Small intestine (tissue), 7 donors: ENCODE measurements at regions not wholly inside any gene's neighbourhood (a gene's known extent, or its start where the extent isn't known, plus 50 kb on each side); places are given as distances from the start of the nearest gene placed in this dataset.

ENCODE experiments used
- DNase-seq, 2 donors: peaks; one replicate each; pipeline versions ENCODE4 v3.0.0 to v3.0.0-alpha.2; 2013
- FAIRE-seq: peaks from 2 replicates; lab custom pipeline; 2012; peaks lifted over from hg19 to GRCh38; lab: Jason Lieb, UNC
- H3K27ac ChIP-seq, 3 donors: one replicate each; pipeline ENCODE4 v1.5.1; 2013; ENCODE audit warnings: low read length in 2 of 3, mild to moderate bottlenecking in 2 of 3, control low read depth in 1 of 3, inconsistent platforms in 1 of 3, low read depth in 1 of 3, moderate library complexity in 1 of 3
- H3K27me3 ChIP-seq, 3 donors: one replicate each; pipeline ENCODE4 v1.6.1; 2013; ENCODE audit warnings: low read length in 3 of 3, inconsistent platforms in 1 of 3; ENCODE audit not compliant: control insufficient read depth in 3 of 3, insufficient read depth in 3 of 3
- H3K36me3 ChIP-seq, 3 donors: one replicate each; pipeline ENCODE4 v1.6.1; 2013; ENCODE audit warnings: low read length in 3 of 3, inconsistent platforms in 1 of 3, low read depth in 1 of 3, mild to moderate bottlenecking in 1 of 3, moderate library complexity in 1 of 3; ENCODE audit not compliant: control insufficient read depth in 3 of 3, insufficient read depth in 2 of 3
- H3K4me1 ChIP-seq, 3 donors: one replicate each; pipeline ENCODE4 v1.6.1; 2013; ENCODE audit warnings: low read length in 2 of 3, inconsistent platforms in 1 of 3, low read depth in 1 of 3, mild to moderate bottlenecking in 1 of 3, moderate library complexity in 1 of 3; ENCODE audit not compliant: control insufficient read depth in 3 of 3, insufficient read depth in 2 of 3
- H3K4me3 ChIP-seq, 3 donors: one replicate each; pipeline ENCODE4 v1.5.1; 2013; ENCODE audit warnings: low read length in 3 of 3, control low read depth in 1 of 3, inconsistent platforms in 1 of 3, low read depth in 1 of 3, mild to moderate bottlenecking in 1 of 3, moderate library complexity in 1 of 3
- H3K9me3 ChIP-seq, 2 donors: one replicate each; pipeline ENCODE4 v1.6.1; 2013; ENCODE audit warnings: low read depth in 1 of 2, low read length in 1 of 2; ENCODE audit not compliant: control insufficient read depth in 2 of 2, insufficient read depth in 1 of 2
- WGBS, 3 donors: extraction: QIAGEN DNeasy Blood & Tissue Kit; methylation state at CpG; one replicate each; pipeline ENCODE4 v1.1.7; 2013; 5-methylcytosine and 5-hydroxymethylcytosine counted together
- donor health status: healthy with polysubstance abuse.
- donor health status: control.
- donor health status: control.
- donor health status: Bipolar disorder and iron deficiency.
- donor health status: healthy.

GRCh38 chr6:3900744-3901336, 51.7 kb downstream of the FAM50B start:
- Histone ChIP-seq H3K27me3 (no peaks in the 10 kb centered on the region), H3K4me1 (peaks cover 0 to 5% (median 0%) of the 10 kb centered on the region in 3 donors), H3K4me3 (no peak overlapping the region), H3K27ac (no peak overlapping the region), H3K9me3 (no peaks in the 10 kb centered on the region), H3K36me3 (no peaks in the 10 kb centered on the region)
- 70 to 76% (median 76%) methylated on average over 6 of the region's 6 CpGs for WGBS, 3 donors
- no peak for FAIRE-seq
- no peak for DNase-seq

- no peak overlapping the region for H3K27ac ChIP-seq
- no peak for FAIRE-seq
- no peak for DNase-seq
- peaks cover 3 to 23% (median 6%) of the 10 kb centered on the region in 3 donors for H3K4me1 ChIP-seq
- no peaks in the 10 kb centered on the region for H3K9me3 ChIP-seq
- H3K27me3 ChIP-seq, result no peaks in the 10 kb centered on the region
- WGBS, 3 donors, result 75 to 92% (median 82%) methylated on average over 10 of the region's 10 CpGs
- no peaks in the 10 kb centered on the region for H3K36me3 ChIP-seq
- no peak overlapping the region for H3K4me3 ChIP-seq
Measured at GRCh38 chr6:3902871-3903648, 53.9 kb downstream of the FAM50B start.

- whole genome bisulfite sequencing, 3 donors, result 85 to 93% (median 88%) methylated on average over 3 of the region's 3 CpGs
- Histone ChIP-seq H3K4me1 (peaks cover 3 to 37% (median 6%) of the 10 kb centered on the region in 3 donors), H3K4me3 (no peak overlapping the region), H3K27ac (no peak overlapping the region), H3K9me3 (no peaks in the 10 kb centered on the region), H3K36me3 (no peaks in the 10 kb centered on the region), H3K27me3 (no peaks in the 10 kb centered on the region)
- DNase-seq (no peak), FAIRE-seq (no peak)
Measured at GRCh38 chr6:3904518-3904917, 55.3 kb downstream of the FAM50B start.

- 58 to 65% (median 64%) methylated on average over 26 of the region's 26 CpGs for WGBS, 3 donors
- Histone ChIP-seq H3K4me1 (peaks cover 3 to 48% (median 6%) of the 10 kb centered on the region in 3 donors), H3K27ac (peak overlapping the region in 1 of 3 donors; percentile 62), H3K36me3 (no peaks in the 10 kb centered on the region), H3K9me3 (no peaks in the 10 kb centered on the region), H3K27me3 (no peaks in the 10 kb centered on the region), H3K4me3 (no peak overlapping the region)
- DNase-seq (peak; percentile 68 to 77), FAIRE-seq (no peak)
Measured at GRCh38 chr6:3905945-3906845, 57.0 kb downstream of the FAM50B start.

GRCh38 chr6:3906846-3907151, 57.6 kb downstream of the FAM50B start:
- H3K4me3 ChIP-seq, result no peak overlapping the region
- FAIRE-seq (no peak), DNase-seq (no peak)
- H3K4me1 ChIP-seq, result peaks cover 3 to 54% (median 6%) of the 10 kb centered on the region in 3 donors
- H3K9me3 ChIP-seq, result no peaks in the 10 kb centered on the region
- peak overlapping the region in 1 of 3 donors; percentile 62 for H3K27ac ChIP-seq
- 42 to 62% (median 54%) methylated on average over 2 of the region's 2 CpGs for WGBS, 3 donors
- H3K36me3 ChIP-seq, result no peaks in the 10 kb centered on the region
- no peaks in the 10 kb centered on the region for H3K27me3 ChIP-seq

- 85 to 92% (median 86%) methylated on average over 10 of the region's 10 CpGs for WGBS, 3 donors
- FAIRE-seq, result no peak
- Histone ChIP-seq H3K4me3 (no peak overlapping the region), H3K27me3 (no peaks in the 10 kb centered on the region), H3K9me3 (no peaks in the 10 kb centered on the region), H3K4me1 (peaks cover 8 to 68% (median 10%) of the 10 kb centered on the region in 3 donors), H3K36me3 (no peaks in the 10 kb centered on the region), H3K27ac (peak overlapping the region in 1 of 3 donors; percentile 19)
- no peak for DNase-seq
Measured at GRCh38 chr6:3908223-3908622, 59.0 kb downstream of the FAM50B start.

- no peak overlapping the region for H3K27ac ChIP-seq
- H3K27me3 ChIP-seq, result no peaks in the 10 kb centered on the region
- H3K4me3 ChIP-seq, result no peak overlapping the region
- no peaks in the 10 kb centered on the region for H3K36me3 ChIP-seq
- no peaks in the 10 kb centered on the region for H3K9me3 ChIP-seq
- peaks cover 12 to 75% (median 12%) of the 10 kb centered on the region in 3 donors for H3K4me1 ChIP-seq
- WGBS, 3 donors, result 93 to 96% (median 95%) methylated on average over 6 of the region's 6 CpGs
- DNase-seq, result no peak
- FAIRE-seq, result no peak
Measured at GRCh38 chr6:3908961-3909360, 59.8 kb downstream of the FAM50B start.

GRCh38 chr6:3910106-3910663, 61.0 kb downstream of the FAM50B start:
- FAIRE-seq (no peak), DNase-seq (no peak)
- Histone ChIP-seq H3K4me3 (no peak overlapping the region), H3K27me3 (no peaks in the 10 kb centered on the region), H3K36me3 (no peaks in the 10 kb centered on the region), H3K27ac (no peak overlapping the region), H3K9me3 (peaks cover 0 to 2% of the 10 kb centered on the region in 2 donors), H3K4me1 (peaks cover 12 to 78% (median 15%) of the 10 kb centered on the region in 3 donors)
- WGBS, 3 donors, result 87 to 91% (median 89%) methylated on average over 7 of the region's 7 CpGs
